ENCODE measurements at regions not wholly inside any gene's neighbourhood (a gene's known extent, or its start where the extent isn't known, plus 50 kb on each side); places are given as distances from the start of the nearest gene placed in this dataset.
"Not testable (repeated sequence)": the region's sequence is repeated elsewhere in the genome, so short reads cannot be mapped to it uniquely, and the experiment has no call there.

- DNase-seq: no peak
These were observed 198.9 kb downstream of the LRATD1 start for GRCh38 chr2:14831458-14831857.

GRCh38 chr2:14843507-14844204 lies 211.1 kb downstream of the LRATD1 start:
- no peak for DNase-seq

- DNase-seq: no peak
These were observed 223.2 kb downstream of the LRATD1 start for GRCh38 chr2:14855751-14856150.

GRCh38 chr2:14861181-14861580 lies 228.7 kb downstream of the LRATD1 start:
- no peak for DNase-seq

GRCh38 chr2:14866736-14867352 lies 234.3 kb downstream of the LRATD1 start:
- no peak for DNase-seq

GRCh38 chr2:14867853-14868252 lies 235.3 kb downstream of the LRATD1 start:
- no peak for DNase-seq

GRCh38 chr2:14872779-14873325 lies 240.3 kb downstream of the LRATD1 start:
- no peak for DNase-seq

- no peak for DNase-seq
These were observed 249.3 kb downstream of the LRATD1 start for GRCh38 chr2:14881651-14882327.

- DNase-seq: no peak
These were observed 252.1 kb downstream of the LRATD1 start for GRCh38 chr2:14884651-14885050.

- DNase-seq: no peak
These were observed 259.0 kb downstream of the LRATD1 start for GRCh38 chr2:14891546-14891945.

- DNase-seq: no peak
These were observed 264.0 kb downstream of the LRATD1 start for GRCh38 chr2:14896330-14897030.

- DNase-seq: no peak
These were observed 267.3 kb downstream of the LRATD1 start for GRCh38 chr2:14899621-14900414.

GRCh38 chr2:14901737-14902136 lies 269.2 kb downstream of the LRATD1 start:
- DNase-seq: no peak

GRCh38 chr2:14902953-14903352 lies 270.4 kb downstream of the LRATD1 start:
- DNase-seq: no peak

GRCh38 chr2:14903709-14904374 lies 271.3 kb downstream of the LRATD1 start:
- peak; percentile 3 for DNase-seq

GRCh38 chr2:14904378-14904777 lies 271.9 kb downstream of the LRATD1 start:
- DNase-seq: not testable (repeated sequence)

- DNase-seq: no peak
These were observed 273.1 kb downstream of the LRATD1 start for GRCh38 chr2:14905571-14905970.

- no peak for DNase-seq
These were observed 274.6 kb downstream of the LRATD1 start for GRCh38 chr2:14907014-14907612.

- DNase-seq: no peak
These were observed 277.3 kb downstream of the LRATD1 start for GRCh38 chr2:14909795-14910194.

GRCh38 chr2:14910654-14911053 lies 278.1 kb downstream of the LRATD1 start:
- DNase-seq: no peak

GRCh38 chr2:14915983-14916382 lies 283.5 kb downstream of the LRATD1 start:
- no peak for DNase-seq

Data from T-helper 9 cell (primary cell).